Parathyroid adenoma (tissue), 2 donors: ENCODE measurements at regions not wholly inside any gene's neighbourhood (a gene's known extent, or its start where the extent isn't known, plus 50 kb on each side); places are given as distances from the start of the nearest gene placed in this dataset.

Experiments used
- H2AFZ ChIP-seq: fragments of 300-600 bp; sonication (generic); one replicate; pipeline ENCODE4 v1.7.0; 2017; ENCODE audit warnings: antibody characterized with exemption, mild to moderate bottlenecking
- H3K27ac ChIP-seq: fragments of 300-600 bp; sonication (generic); one replicate; pipeline ENCODE4 v1.7.0; 2017
- H3K27me3 ChIP-seq: fragments of 300-600 bp; sonication (generic); one replicate; pipeline ENCODE4 v1.7.0; 2017; ENCODE audit warnings: low read length; ENCODE audit not compliant: control insufficient read depth, insufficient read depth
- H3K36me3 ChIP-seq: fragments of 300-600 bp; sonication (generic); one replicate; pipeline ENCODE4 v1.7.0; 2017; ENCODE audit warnings: low read length; ENCODE audit not compliant: control insufficient read depth, insufficient read depth
- H3K4me1 ChIP-seq: fragments of 300-600 bp; sonication (generic); one replicate; pipeline ENCODE4 v1.7.0; 2017; ENCODE audit warnings: control low read depth
- H3K4me2 ChIP-seq: fragments of 300-600 bp; sonication (generic); one replicate; pipeline ENCODE4 v1.7.0; 2017; ENCODE audit warnings: low read length
- H3K4me3 ChIP-seq: fragments of 300-600 bp; sonication (generic); one replicate; pipeline ENCODE4 v1.7.0; 2017; ENCODE audit warnings: low read depth, low read length
- H3K79me2 ChIP-seq: fragments of 300-600 bp; sonication (generic); one replicate; pipeline ENCODE4 v1.7.0; 2017; ENCODE audit warnings: control low read depth
- H3K9ac ChIP-seq: fragments of 300-600 bp; sonication (generic); one replicate; pipeline ENCODE4 v1.7.0; 2017; ENCODE audit warnings: mild to moderate bottlenecking
- H3K9me3 ChIP-seq: fragments of 300-600 bp; sonication (generic); one replicate; pipeline ENCODE4 v1.7.0; 2017; ENCODE audit warnings: low read length; ENCODE audit not compliant: control insufficient read depth
- CTCF ChIP-seq: fragments of 300-600 bp; sonication (generic); IDR thresholded peaks from one replicate; pipeline ENCODE4 v1.7.0; 2017; ENCODE audit warnings: antibody characterized with exemption, mild to moderate bottlenecking
- donor health status: primary hyperparathyroidism.

GRCh38 chr13:23025864-23026608, 154.7 kb upstream of the SGCG start:
- no peak overlapping the region for H2AFZ ChIP-seq
- no peak overlapping the region for H3K27ac ChIP-seq
- H3K4me3 ChIP-seq: no peak overlapping the region
- TF ChIP-seq CTCF: no peak
- H3K4me2 ChIP-seq: no peak overlapping the region
- no peaks in the 10 kb centered on the region for H3K79me2 ChIP-seq
- no peaks in the 10 kb centered on the region for H3K36me3 ChIP-seq
- no peak overlapping the region for H3K9ac ChIP-seq
- no peaks in the 10 kb centered on the region for H3K27me3 ChIP-seq
- no peaks in the 10 kb centered on the region for H3K9me3 ChIP-seq
- H3K4me1 ChIP-seq: no peaks in the 10 kb centered on the region

GRCh38 chr13:23039266-23039935, 141.4 kb upstream of the SGCG start:
- Histone ChIP-seq H3K27ac (no peak overlapping the region), H3K4me2 (no peak overlapping the region), H3K36me3 (no peaks in the 10 kb centered on the region), H3K79me2 (no peaks in the 10 kb centered on the region), H3K4me1 (no peaks in the 10 kb centered on the region), H2AFZ (no peak overlapping the region), H3K9me3 (no peaks in the 10 kb centered on the region), H3K9ac (no peak overlapping the region), H3K4me3 (no peak overlapping the region), H3K27me3 (no peaks in the 10 kb centered on the region)
- TF ChIP-seq CTCF: no peak

GRCh38 chr13:23042181-23042580, 138.6 kb upstream of the SGCG start:
- H3K9me3 ChIP-seq: no peaks in the 10 kb centered on the region
- H3K79me2 ChIP-seq: no peaks in the 10 kb centered on the region
- no peak overlapping the region for H3K9ac ChIP-seq
- H2AFZ ChIP-seq: no peak overlapping the region
- no peak for TF ChIP-seq CTCF
- H3K4me3 ChIP-seq: no peak overlapping the region
- H3K4me2 ChIP-seq: no peak overlapping the region
- no peaks in the 10 kb centered on the region for H3K36me3 ChIP-seq
- H3K4me1 ChIP-seq: no peaks in the 10 kb centered on the region
- H3K27ac ChIP-seq: no peak overlapping the region
- H3K27me3 ChIP-seq: no peaks in the 10 kb centered on the region

GRCh38 chr13:23044906-23045305, 135.9 kb upstream of the SGCG start:
- Histone ChIP-seq H3K36me3 (no peaks in the 10 kb centered on the region), H3K79me2 (no peaks in the 10 kb centered on the region), H3K4me1 (no peaks in the 10 kb centered on the region), H2AFZ (no peak overlapping the region), H3K4me2 (no peak overlapping the region), H3K4me3 (no peak overlapping the region), H3K27me3 (no peaks in the 10 kb centered on the region), H3K9ac (no peak overlapping the region), H3K27ac (no peak overlapping the region), H3K9me3 (no peaks in the 10 kb centered on the region)
- no peak for TF ChIP-seq CTCF
